COR-L47 (cell line): ENCODE measurements at regions not wholly inside any gene's neighbourhood (a gene's known extent, or its start where the extent isn't known, plus 50 kb on each side); places are given as distances from the start of the nearest gene placed in this dataset.
"Not testable (repeated sequence)": the region's sequence is repeated elsewhere in the genome, so short reads cannot be mapped to it uniquely, and the experiment has no call there.

ENCODE experiments used
- DNase-seq: peaks from one replicate; lab custom pipeline; 2025; lab: John Stamatoyannopoulos, UW

DNA sequence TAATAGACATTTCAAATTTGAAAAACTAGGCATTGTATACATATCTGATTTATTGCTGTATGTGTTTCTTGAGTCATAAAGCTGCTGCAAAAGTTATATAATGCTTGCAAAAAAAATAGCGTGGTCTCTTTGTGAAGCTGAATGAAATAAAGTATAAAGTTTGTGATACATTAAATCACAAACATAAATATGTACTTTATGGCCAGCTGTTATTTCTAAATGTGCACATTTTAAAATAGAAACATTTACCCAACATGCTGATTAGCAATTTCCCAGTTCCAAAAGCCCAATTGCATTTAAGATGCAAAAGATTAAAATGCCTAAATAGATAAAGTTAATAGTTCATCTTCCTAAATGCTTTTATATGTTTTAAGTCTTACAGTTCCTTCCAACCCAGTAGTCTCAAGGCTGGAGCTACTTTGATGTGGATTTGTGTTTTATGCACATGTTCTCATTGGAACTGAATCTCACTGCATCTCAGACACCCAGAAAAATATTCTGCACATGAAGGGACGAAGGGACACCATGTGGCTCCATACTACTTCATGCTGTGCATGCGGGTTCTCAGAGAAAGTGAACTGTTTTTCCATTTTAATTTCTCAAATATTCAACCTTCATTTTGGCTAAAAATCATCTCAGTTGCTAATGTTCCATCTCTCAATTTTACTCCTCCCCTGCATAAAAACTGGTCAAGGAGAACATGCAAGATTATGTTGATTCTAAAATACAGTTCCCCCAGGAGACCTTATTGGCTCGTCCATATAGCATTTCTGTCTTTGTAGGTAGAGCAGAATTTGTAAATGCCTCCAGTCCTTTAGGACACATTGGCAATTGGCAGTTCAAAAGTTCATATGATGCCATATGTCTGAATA, 304.6 kb downstream of the MTX2 start:
- DNase-seq = no peak

DNA sequence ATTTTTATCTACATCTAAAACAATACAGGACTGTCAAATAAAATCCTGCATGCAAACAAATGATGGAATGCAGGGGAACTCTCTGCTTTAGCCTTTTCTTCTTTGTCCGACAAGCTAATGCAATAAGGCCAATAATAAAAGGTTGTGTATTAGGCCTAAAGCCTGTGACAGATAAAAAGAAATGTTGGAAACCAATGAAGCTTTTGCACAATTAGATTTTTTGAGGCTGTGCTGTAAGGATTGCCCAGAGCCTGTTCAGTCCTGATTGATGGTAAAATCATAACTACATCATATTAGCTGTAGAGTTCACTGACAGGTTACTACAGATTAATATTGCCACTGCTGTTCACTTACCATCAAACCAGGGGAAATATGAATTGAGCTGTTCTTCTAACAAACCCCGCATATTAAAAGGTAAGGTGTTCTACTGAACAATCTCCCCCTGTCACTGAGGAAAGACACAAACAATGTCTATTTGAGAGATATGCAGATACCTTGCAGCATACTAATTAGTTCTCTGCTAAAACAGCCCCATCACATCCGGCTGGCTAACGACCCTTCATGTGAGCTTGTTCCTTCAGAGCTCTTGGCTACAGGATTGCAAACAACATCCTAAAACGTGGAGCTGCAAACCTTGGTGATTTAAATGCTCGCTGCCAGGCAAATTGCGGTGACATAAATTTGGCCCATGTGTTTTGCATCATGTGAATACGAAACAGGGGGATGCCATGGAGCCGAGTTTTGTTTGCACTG, 305.4 kb downstream of the MTX2 start:
- DNase-seq = no peak

GRCh38 chr2:176575237-176575744, 306.0 kb downstream of the MTX2 start:
- DNase-seq = no peak

GRCh38 chr2:176577054-176577453, 307.8 kb downstream of the MTX2 start:
- no peak for DNase-seq

DNA sequence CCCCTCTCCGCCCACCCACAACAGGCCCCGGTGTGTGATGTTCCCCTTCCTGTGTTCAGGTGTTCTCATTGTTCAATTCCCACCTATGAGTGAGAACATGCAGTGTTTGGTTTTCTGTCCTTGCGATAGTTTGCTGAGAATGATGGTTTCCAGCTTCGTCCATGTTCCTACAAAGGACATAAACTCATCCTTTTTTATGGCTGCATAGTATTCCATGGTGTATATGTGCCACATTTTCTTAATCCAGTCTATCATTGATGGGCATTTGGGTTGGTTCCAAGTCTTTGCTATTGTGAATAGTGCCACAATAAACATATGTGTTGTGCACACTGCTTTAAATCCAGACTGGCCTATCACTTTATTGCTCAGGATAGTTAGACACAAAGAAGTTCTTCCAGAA, 309.1 kb downstream of the MTX2 start:
- DNase-seq = not testable (repeated sequence)

GRCh38 chr2:176579608-176580007, 310.4 kb downstream of the MTX2 start:
- DNase-seq = no peak

- DNase-seq = no peak
Measured at GRCh38 chr2:176581557-176582165, 312.4 kb downstream of the MTX2 start.

DNA sequence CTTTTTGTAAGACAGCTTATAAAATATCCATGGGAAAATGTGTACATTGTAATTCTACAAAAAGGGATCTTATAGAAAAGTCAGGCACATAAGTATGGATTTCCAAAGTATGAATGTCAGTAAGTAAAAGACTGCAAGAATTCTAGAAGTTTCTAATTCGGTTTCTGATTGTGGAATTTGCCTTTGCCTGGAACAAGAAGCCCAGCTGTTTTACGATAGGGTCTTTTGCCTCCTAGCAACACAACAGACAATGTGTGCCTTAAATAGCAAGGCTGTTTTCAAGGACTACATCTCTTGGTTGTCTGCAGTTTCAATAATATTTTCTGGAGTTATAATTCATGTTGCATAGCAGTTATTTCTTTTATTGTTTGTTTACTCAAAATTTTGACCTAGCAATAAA, 312.9 kb downstream of the MTX2 start:
- no peak for DNase-seq

DNA sequence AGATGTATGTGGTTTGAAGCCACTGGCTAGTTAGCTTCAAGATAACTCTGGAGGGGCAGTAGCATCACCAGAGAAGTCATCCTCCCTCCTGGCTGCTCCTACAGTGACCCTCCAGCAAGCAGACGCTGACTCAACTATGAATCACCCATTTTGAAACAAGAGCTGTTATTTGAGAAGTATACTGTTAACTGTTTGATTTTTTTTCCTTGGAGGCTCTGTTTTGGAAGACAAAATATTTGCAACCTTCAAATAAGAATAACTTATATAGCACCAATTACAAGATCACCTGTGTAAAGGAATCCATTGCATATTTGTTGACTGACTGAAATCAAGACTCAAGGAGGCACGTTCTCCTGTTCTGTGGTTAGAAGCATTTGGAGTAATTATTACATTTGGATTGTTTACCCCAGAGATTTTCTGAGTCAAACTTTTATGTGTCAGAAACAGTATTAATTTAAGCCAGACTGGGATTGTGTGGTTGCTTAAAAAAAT, 313.8 kb downstream of the MTX2 start:
- no peak for DNase-seq

GRCh38 chr2:176583607-176584006, 314.4 kb downstream of the MTX2 start:
- DNase-seq = no peak

DNA sequence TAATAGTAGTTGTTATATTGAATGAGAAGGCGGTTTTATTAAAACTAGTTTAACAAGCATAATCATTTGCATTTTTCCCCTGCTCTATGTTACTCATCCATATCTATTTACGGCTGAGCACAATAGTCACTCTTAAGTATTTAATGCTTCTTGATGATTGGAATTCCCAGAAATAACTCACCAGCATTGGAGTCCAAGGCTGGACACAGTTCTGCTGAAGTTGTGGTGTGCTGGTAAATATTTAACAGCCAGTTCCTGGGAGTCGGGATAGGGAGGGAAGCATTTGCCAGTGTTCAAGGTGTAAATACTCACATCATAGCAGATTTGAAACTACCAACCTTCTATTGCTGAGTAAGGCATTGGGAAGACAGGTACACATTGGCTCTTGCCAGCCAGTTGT, 315.1 kb downstream of the MTX2 start:
- DNase-seq = no peak

GRCh38 chr2:176585291-176585690, 316.0 kb downstream of the MTX2 start:
- no peak for DNase-seq

DNA sequence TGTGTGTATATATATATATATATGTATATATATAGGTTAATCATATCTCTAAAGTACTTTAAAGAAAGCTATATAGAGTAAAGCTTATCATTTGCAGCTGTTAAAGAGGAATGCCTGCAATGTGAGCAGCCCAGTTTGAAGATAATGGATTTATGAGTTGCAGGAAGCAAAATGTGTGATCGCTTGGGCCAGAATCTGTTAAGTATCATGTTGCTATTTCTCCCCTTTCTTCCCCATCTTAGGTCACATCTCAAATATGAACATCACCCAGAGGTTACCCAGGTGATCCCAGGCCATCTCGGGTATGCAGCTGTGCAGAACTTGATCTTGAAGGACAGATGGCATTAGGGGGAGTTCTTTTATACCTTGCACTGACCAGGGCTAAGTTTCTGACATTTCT, 316.5 kb downstream of the MTX2 start:
- no peak for DNase-seq

DNA sequence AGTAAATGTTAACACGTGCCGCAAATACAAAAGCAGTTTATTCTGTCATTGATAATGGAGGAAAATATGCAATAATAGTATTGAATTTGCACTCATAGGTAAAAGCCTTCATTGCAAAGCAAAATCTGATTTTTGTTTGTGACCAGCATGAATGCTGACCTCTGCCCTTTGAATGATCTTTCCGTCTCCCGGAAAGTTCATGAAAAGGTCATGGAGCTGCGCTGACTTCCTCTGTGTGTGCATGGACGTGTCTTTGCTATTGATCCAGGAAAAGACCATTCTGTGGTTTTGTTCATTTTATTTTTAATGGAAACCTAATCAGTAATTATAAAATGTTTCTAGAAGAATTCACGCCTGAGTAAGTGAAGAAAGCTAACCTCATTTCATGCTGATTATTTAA, 320.0 kb downstream of the MTX2 start:
- DNase-seq = no peak

GRCh38 chr2:176589825-176590440, 320.7 kb downstream of the MTX2 start:
- DNase-seq = no peak

- DNase-seq = no peak
Measured at GRCh38 chr2:176592216-176592615, 323.0 kb downstream of the MTX2 start.

DNA sequence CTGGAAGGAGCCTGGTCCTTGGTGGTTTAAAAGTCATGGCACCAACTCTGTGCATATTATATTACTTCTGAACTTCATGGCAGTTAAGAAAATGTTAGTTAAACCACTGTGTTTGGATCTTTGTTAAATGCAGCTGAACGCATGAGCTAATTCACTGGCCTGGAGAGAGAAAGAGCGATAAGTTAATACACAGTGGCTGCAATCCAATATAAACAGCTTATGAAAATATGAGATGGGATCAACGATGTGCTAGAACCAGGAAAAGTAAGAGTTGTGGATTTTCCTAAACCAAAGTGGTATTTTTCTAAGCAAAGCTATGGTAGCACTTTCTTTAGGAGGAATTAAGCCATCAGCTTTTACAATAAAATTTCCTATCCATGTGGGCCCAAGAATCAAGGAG, 326.7 kb downstream of the MTX2 start:
- no peak for DNase-seq

DNA sequence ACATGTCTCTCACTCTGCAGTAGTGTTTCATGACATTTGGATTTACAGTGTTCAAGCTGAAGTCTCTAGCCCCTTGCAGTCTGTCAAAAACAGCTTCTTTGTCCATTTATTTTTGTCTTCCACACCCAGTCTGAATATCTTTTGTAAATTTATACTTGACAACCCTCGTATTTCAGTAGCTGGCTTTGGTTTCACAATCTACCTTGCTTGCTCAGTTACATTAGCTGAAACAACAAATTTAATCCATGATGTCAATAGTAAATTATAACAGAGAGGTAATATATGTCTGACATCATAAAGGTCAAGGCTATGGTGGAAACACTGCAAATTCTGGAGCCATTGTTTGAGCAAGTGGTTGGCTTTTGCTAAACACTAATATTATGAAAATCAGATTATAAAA, 328.7 kb downstream of the MTX2 start:
- no peak for DNase-seq

- DNase-seq = no peak
Measured at GRCh38 chr2:176598351-176598750, 329.1 kb downstream of the MTX2 start.

- DNase-seq = no peak
Measured at GRCh38 chr2:176599796-176600485, 330.7 kb downstream of the MTX2 start.

GRCh38 chr2:176601066-176601465, 331.8 kb downstream of the MTX2 start:
- no peak for DNase-seq

- DNase-seq = no peak
Measured at GRCh38 chr2:176612036-176612435, 342.8 kb downstream of the MTX2 start.
